Calu3 (cell line): ENCODE measurements at regions not wholly inside any gene's neighbourhood (a gene's known extent, or its start where the extent isn't known, plus 50 kb on each side); places are given as distances from the start of the nearest gene placed in this dataset.

Experiments
- BruUV-seq: library from RNA; stranded (reverse); fragments of 400-500 nt; replicated peaks from 2 replicates; lab custom pipeline; 2021; lab: Mats Ljungman, UMichigan
- CTCF ChIA-PET: fragments of 300-600 bp; sonication (Branson Sonifier 250); formaldehyde crosslinking; loops from one replicate; lab custom pipeline; 2022; ENCODE audit warnings: antibody characterized with exemption; lab: Charles Lee
- DNase-seq: peaks from one replicate; pipeline ENCODE4 v3.0.0; 2022
- H3K27ac Mint-ChIP-seq: one replicate; pipeline ENCODE4 v1.8.0; 2022; ENCODE audit warnings: mixed read lengths; ENCODE audit not compliant: unreplicated experiment
- H3K27me3 Mint-ChIP-seq: one replicate; pipeline ENCODE4 v1.8.0; 2022; ENCODE audit warnings: mixed read lengths; ENCODE audit not compliant: unreplicated experiment
- H3K36me3 Mint-ChIP-seq: one replicate; pipeline ENCODE4 v1.8.0; 2022; ENCODE audit warnings: mild to moderate bottlenecking, moderate library complexity, mixed read lengths; ENCODE audit not compliant: insufficient read depth, unreplicated experiment
- H3K4me1 Mint-ChIP-seq: one replicate; pipeline ENCODE4 v1.8.0; 2022; ENCODE audit warnings: mild to moderate bottlenecking, low read depth, mixed read lengths; ENCODE audit not compliant: unreplicated experiment
- H3K4me3 Mint-ChIP-seq: one replicate; pipeline ENCODE4 v1.8.0; 2022; ENCODE audit warnings: mild to moderate bottlenecking, low read depth, moderate library complexity, mixed read lengths; ENCODE audit not compliant: unreplicated experiment
- H3K9me3 Mint-ChIP-seq: one replicate; pipeline ENCODE4 v1.8.0; 2022; ENCODE audit warnings: low read depth, mixed read lengths; ENCODE audit not compliant: unreplicated experiment
- CTCF ChIP-seq: fragments of 200-600 bp; IDR thresholded peaks from one replicate; pipeline ENCODE4 v1.8.0; 2022; ENCODE audit warnings: antibody characterized with exemption; ENCODE audit not compliant: unreplicated experiment
- intact Hi-C: fragments of 100-400 bp; cut with micrococcal nuclease; formaldehyde crosslinking; loops from one replicate; pipeline ENCODE4 v1.10.0; 2022; ENCODE audit not compliant: unreplicated experiment

- no peaks in the 10 kb centered on the region for H3K27me3 Mint-ChIP-seq
- H3K4me3 Mint-ChIP-seq: no peak overlapping the region
- intact Hi-C loops: no loop called here
- no TSS peak for BruUV-seq
- no peak overlapping the region for H3K27ac Mint-ChIP-seq
- no peaks in the 10 kb centered on the region for H3K9me3 Mint-ChIP-seq
- no peaks in the 10 kb centered on the region for H3K4me1 Mint-ChIP-seq
- no peaks in the 10 kb centered on the region for H3K36me3 Mint-ChIP-seq
- CTCF ChIA-PET: no interaction called here
- TF ChIP-seq CTCF: no peak
- no peak for DNase-seq
Observed at GRCh38 chr4:182065255-182065654, 177.9 kb upstream of the TENM3 start.

GRCh38 chr4:182066037-182066436 lies 177.2 kb upstream of the TENM3 start:
- Mint-ChIP-seq H3K9me3 (no peaks in the 10 kb centered on the region), H3K4me1 (no peaks in the 10 kb centered on the region), H3K27me3 (no peaks in the 10 kb centered on the region), H3K4me3 (no peak overlapping the region), H3K36me3 (no peaks in the 10 kb centered on the region), H3K27ac (no peak overlapping the region)
- TF ChIP-seq CTCF: no peak
- BruUV-seq: no TSS peak
- intact Hi-C loops: no loop called here
- no peak for DNase-seq
- CTCF ChIA-PET: no interaction called here

GRCh38 chr4:182067828-182068227 lies 175.4 kb upstream of the TENM3 start:
- Mint-ChIP-seq H3K36me3 (no peaks in the 10 kb centered on the region), H3K27me3 (no peaks in the 10 kb centered on the region), H3K4me3 (no peak overlapping the region), H3K9me3 (no peaks in the 10 kb centered on the region), H3K4me1 (no peaks in the 10 kb centered on the region), H3K27ac (no peak overlapping the region)
- intact Hi-C loops: no loop called here
- BruUV-seq: no TSS peak
- no peak for TF ChIP-seq CTCF
- no peak for DNase-seq
- CTCF ChIA-PET: no interaction called here

GRCh38 chr4:182068920-182069319 lies 174.3 kb upstream of the TENM3 start:
- H3K27ac Mint-ChIP-seq: no peak overlapping the region
- no TSS peak for BruUV-seq
- CTCF ChIA-PET: no interaction called here
- no peak overlapping the region for H3K4me3 Mint-ChIP-seq
- no peaks in the 10 kb centered on the region for H3K36me3 Mint-ChIP-seq
- H3K9me3 Mint-ChIP-seq: no peaks in the 10 kb centered on the region
- no peaks in the 10 kb centered on the region for H3K27me3 Mint-ChIP-seq
- H3K4me1 Mint-ChIP-seq: no peaks in the 10 kb centered on the region
- DNase-seq: no peak
- intact Hi-C loops: no loop called here
- TF ChIP-seq CTCF: no peak
